Uterus (tissue), 2 donors: ENCODE measurements at regions not wholly inside any gene's neighbourhood (a gene's known extent, or its start where the extent isn't known, plus 50 kb on each side); places are given as distances from the start of the nearest gene placed in this dataset.

Source experiments
- CTCF ChIP-seq, 4 experiments: fragments of 200-600 bp in 2 of 4; fragments of 450-650 bp in 2 of 4; sonication (generic) in 2 of 4; IDR thresholded peaks; one replicate each; pipeline ENCODE4 v1.5.1; 2016 to 2019; ENCODE audit warnings: antibody characterized with exemption in 4 of 4, mild to moderate bottlenecking in 2 of 4, moderate library complexity in 1 of 4
- POLR2A ChIP-seq, 2 donors: fragments of 450-650 bp; IDR thresholded peaks; one replicate each; pipeline ENCODE4 v1.6.1; 2016; ENCODE audit warnings: antibody characterized with exemption in 2 of 2, mild to moderate bottlenecking in 1 of 2, moderate library complexity in 1 of 2

DNA sequence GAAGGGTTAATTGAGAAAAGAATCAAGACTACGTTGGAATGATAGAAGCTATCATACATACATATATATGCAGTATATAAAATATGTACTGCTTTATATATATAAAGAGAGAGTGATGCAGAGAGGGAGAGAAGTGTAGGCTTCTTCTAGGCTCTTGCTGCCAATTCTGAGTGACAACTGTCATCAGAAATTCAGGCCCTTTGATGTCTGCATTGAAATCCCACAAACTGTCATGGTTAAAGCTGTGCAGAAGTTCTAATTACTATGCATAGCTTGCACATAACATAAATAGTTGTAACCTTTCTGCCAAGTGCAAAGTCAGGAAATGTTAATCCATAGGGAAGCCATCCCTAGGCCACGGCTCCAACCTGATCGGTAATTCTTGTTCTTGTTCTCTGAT is 251.0 kb downstream of the STIM2 start:
- no peak for TF ChIP-seq CTCF (IDR thresholded peaks at IDR 0.05)
- no peak for TF ChIP-seq POLR2A (IDR thresholded peaks at IDR 0.05)
